Neural cell (in vitro differentiated cells): ENCODE measurements at regions not wholly inside any gene's neighbourhood (a gene's known extent, or its start where the extent isn't known, plus 50 kb on each side); places are given as distances from the start of the nearest gene placed in this dataset.

Source experiments
- H2AFZ ChIP-seq: fragments of 200-600, 300-800 bp; sonication (generic), shearing (Covaris generic); 2 replicates; pipeline ENCODE4 v1.6.0; 2014; ENCODE audit warnings: low read depth, mild to moderate bottlenecking, antibody characterized with exemption, low read length, moderate library complexity
- H3F3A ChIP-seq: fragments of 200-600 bp; shearing (Covaris generic); 2 replicates; pipeline ENCODE4 v1.6.1; 2016; ENCODE audit warnings: mild to moderate bottlenecking, moderate library complexity, mixed read lengths, antibody characterized with exemption, low read length; ENCODE audit not compliant: insufficient read depth, poor library complexity, severe bottlenecking
- H3K27ac ChIP-seq: fragments of 200-600, 300-800 bp; sonication (generic), shearing (Covaris generic); 2 replicates; pipeline ENCODE4 v1.5.1; 2014; ENCODE audit warnings: mild to moderate bottlenecking, low read length, moderate library complexity
- H3K27me3 ChIP-seq: fragments of 300-800, 200-600 bp; sonication (generic), shearing (Covaris generic); 2 replicates; pipeline ENCODE4 v1.6.0; 2014; ENCODE audit warnings: mild to moderate bottlenecking, low read depth, low read length, moderate library complexity; ENCODE audit not compliant: insufficient read depth
- H3K36me3 ChIP-seq: fragments of 300-800, 200-600 bp; sonication (generic), shearing (Covaris generic); 2 replicates; pipeline ENCODE4 v1.5.1; 2014; ENCODE audit warnings: mild to moderate bottlenecking, antibody characterized with exemption, low read length, moderate library complexity; ENCODE audit not compliant: insufficient read depth
- H3K4me2 ChIP-seq: fragments of 300-800, 200-600 bp; sonication (generic), shearing (Covaris generic); 2 replicates; pipeline ENCODE4 v1.6.0; 2014; ENCODE audit warnings: mild to moderate bottlenecking, low read length
- H3K4me3 ChIP-seq: fragments of 300-800, 200-600 bp; sonication (generic), shearing (Covaris generic); 2 replicates; pipeline ENCODE4 v1.5.1; 2014; ENCODE audit warnings: mild to moderate bottlenecking, low read length, moderate library complexity
- H3K79me2 ChIP-seq: fragments of 200-600 bp; shearing (Covaris generic); replicated peaks from 2 replicates; pipeline ENCODE4 v1.6.0; 2014; ENCODE audit warnings: mild to moderate bottlenecking, low read length, moderate library complexity; ENCODE audit not compliant: insufficient read depth
- H3K9ac ChIP-seq: fragments of 300-800, 200-600 bp; sonication (generic), shearing (Covaris generic); 2 replicates; pipeline ENCODE4 v1.6.1; 2016; ENCODE audit warnings: mild to moderate bottlenecking, low read length, mixed read lengths
- H3K9me2 ChIP-seq: fragments of 200-600 bp; shearing (Covaris generic); 2 replicates; pipeline ENCODE4 v1.6.1; 2016; ENCODE audit warnings: mild to moderate bottlenecking, low read length, mixed read lengths; ENCODE audit not compliant: insufficient read depth
- H3K9me3 ChIP-seq: fragments of 200-600, 300-800 bp; sonication (generic), shearing (Covaris generic); 2 replicates; pipeline ENCODE4 v1.6.1; 2016; ENCODE audit warnings: mild to moderate bottlenecking, mixed run types, low read length, moderate library complexity, mixed read lengths
- H4K20me1 ChIP-seq: fragments of 200-600 bp; shearing (Covaris generic); 2 replicates; pipeline ENCODE4 v1.6.1; 2016; ENCODE audit warnings: mild to moderate bottlenecking, mixed run types; ENCODE audit not compliant: insufficient read depth
- EP300 ChIP-seq: fragments of 450-650 bp; conservative IDR thresholded peaks from 2 replicates; pipeline ENCODE4 v1.6.1; 2014; ENCODE audit warnings: antibody characterized with exemption, mild to moderate bottlenecking, moderate library complexity; ENCODE audit not compliant: poor library complexity, severe bottlenecking
- EZH2 ChIP-seq: fragments of 200-600, 300-800 bp; shearing (Covaris generic), sonication (generic); IDR thresholded peaks from 2 replicates; pipeline ENCODE4 v1.6.1; 2014; ENCODE audit warnings: antibody characterized with exemption, low read length, borderline replicate concordance, mild to moderate bottlenecking; ENCODE audit not compliant: insufficient read depth, poor library complexity, severe bottlenecking
- MXI1 ChIP-seq: fragments of 450-650 bp; conservative IDR thresholded peaks from 2 replicates; pipeline ENCODE4 v1.6.1; 2014; ENCODE audit warnings: antibody characterized with exemption, mild to moderate bottlenecking; ENCODE audit not compliant: poor library complexity, severe bottlenecking
- POLR2AphosphoS5 ChIP-seq: IDR thresholded peaks from 2 replicates; pipeline ENCODE4 v1.6.1; 2012
- RAD21 ChIP-seq: fragments of 450-650 bp; conservative IDR thresholded peaks from 2 replicates; pipeline ENCODE4 v1.6.1; 2014; ENCODE audit warnings: antibody characterized with exemption, mild to moderate bottlenecking, moderate library complexity
- SMC3 ChIP-seq: fragments of 450-650 bp; conservative IDR thresholded peaks from 2 replicates; pipeline ENCODE4 v1.6.1; 2014; ENCODE audit warnings: antibody characterized with exemption, mild to moderate bottlenecking, moderate library complexity; ENCODE audit not compliant: poor library complexity
- TAF1 ChIP-seq: IDR thresholded peaks from 2 replicates; pipeline ENCODE4 v1.6.1; 2012; ENCODE audit warnings: low read depth
- TF ChIP-seq, protein P1 (sequence below): fragments of 450-650 bp; IDR thresholded peaks from 2 replicates; pipeline ENCODE4 v1.5.1; 2014; ENCODE audit warnings: antibody characterized with exemption, mild to moderate bottlenecking, moderate library complexity; ENCODE audit not compliant: poor library complexity, severe bottlenecking
- TF ChIP-seq, protein P2 (sequence below): IDR thresholded peaks from 2 replicates; pipeline ENCODE4 v1.6.1; 2012; ENCODE audit warnings: borderline replicate concordance

GRCh38 chr2:126579868-126580267 is 76.1 kb upstream of the GYPC start:
- Histone ChIP-seq H3K9me2 (no peaks in the 10 kb centered on the region), H2AFZ (no peak overlapping the region)

DNA sequence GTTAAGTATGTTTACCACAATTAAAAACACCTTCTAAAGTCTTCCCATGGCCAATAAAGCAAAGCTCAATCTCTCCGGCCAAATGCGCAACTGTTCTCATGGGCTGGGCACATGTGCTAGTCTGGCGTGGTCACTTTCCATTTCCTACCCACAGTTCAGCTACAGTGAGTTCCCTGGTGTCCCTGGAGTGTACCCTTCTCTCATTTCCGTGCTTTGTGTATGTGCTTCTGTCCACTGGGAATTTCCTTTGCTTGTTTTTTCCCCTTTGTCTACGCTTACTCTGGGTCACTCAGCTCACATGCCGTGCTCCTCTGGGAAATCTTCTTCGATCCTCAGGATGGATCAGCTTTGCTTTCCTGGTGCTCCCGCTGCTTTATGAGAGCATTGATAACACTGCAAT is 69.6 kb upstream of the GYPC start:
- Histone ChIP-seq H3K4me3 (no peak overlapping the region), H2AFZ (no peak overlapping the region)

More at GRCh38 chr2:126579868-126580267, 76.1 kb upstream of the GYPC start:
- H3K79me2 ChIP-seq: no peaks in the 10 kb centered on the region
- TF ChIP-seq RAD21: no peak
- TF ChIP-seq POLR2AphosphoS5: no peak
- TF ChIP-seq EZH2: no peak
- TF ChIP-seq, protein P1, sequence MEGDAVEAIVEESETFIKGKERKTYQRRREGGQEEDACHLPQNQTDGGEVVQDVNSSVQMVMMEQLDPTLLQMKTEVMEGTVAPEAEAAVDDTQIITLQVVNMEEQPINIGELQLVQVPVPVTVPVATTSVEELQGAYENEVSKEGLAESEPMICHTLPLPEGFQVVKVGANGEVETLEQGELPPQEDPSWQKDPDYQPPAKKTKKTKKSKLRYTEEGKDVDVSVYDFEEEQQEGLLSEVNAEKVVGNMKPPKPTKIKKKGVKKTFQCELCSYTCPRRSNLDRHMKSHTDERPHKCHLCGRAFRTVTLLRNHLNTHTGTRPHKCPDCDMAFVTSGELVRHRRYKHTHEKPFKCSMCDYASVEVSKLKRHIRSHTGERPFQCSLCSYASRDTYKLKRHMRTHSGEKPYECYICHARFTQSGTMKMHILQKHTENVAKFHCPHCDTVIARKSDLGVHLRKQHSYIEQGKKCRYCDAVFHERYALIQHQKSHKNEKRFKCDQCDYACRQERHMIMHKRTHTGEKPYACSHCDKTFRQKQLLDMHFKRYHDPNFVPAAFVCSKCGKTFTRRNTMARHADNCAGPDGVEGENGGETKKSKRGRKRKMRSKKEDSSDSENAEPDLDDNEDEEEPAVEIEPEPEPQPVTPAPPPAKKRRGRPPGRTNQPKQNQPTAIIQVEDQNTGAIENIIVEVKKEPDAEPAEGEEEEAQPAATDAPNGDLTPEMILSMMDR: no peak
- no peak for TF ChIP-seq SMC3
- no peak for TF ChIP-seq MXI1
- no peak for TF ChIP-seq EP300
- no peak for TF ChIP-seq TAF1
- TF ChIP-seq, protein P2, sequence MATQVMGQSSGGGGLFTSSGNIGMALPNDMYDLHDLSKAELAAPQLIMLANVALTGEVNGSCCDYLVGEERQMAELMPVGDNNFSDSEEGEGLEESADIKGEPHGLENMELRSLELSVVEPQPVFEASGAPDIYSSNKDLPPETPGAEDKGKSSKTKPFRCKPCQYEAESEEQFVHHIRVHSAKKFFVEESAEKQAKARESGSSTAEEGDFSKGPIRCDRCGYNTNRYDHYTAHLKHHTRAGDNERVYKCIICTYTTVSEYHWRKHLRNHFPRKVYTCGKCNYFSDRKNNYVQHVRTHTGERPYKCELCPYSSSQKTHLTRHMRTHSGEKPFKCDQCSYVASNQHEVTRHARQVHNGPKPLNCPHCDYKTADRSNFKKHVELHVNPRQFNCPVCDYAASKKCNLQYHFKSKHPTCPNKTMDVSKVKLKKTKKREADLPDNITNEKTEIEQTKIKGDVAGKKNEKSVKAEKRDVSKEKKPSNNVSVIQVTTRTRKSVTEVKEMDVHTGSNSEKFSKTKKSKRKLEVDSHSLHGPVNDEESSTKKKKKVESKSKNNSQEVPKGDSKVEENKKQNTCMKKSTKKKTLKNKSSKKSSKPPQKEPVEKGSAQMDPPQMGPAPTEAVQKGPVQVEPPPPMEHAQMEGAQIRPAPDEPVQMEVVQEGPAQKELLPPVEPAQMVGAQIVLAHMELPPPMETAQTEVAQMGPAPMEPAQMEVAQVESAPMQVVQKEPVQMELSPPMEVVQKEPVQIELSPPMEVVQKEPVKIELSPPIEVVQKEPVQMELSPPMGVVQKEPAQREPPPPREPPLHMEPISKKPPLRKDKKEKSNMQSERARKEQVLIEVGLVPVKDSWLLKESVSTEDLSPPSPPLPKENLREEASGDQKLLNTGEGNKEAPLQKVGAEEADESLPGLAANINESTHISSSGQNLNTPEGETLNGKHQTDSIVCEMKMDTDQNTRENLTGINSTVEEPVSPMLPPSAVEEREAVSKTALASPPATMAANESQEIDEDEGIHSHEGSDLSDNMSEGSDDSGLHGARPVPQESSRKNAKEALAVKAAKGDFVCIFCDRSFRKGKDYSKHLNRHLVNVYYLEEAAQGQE: no peak
- no peak overlapping the region for H3K9ac ChIP-seq
- no peak overlapping the region for H3K27ac ChIP-seq
- H3F3A ChIP-seq: no peaks in the 10 kb centered on the region
- no peaks in the 10 kb centered on the region for H3K36me3 ChIP-seq
- H4K20me1 ChIP-seq: no peaks in the 10 kb centered on the region
- no peaks in the 10 kb centered on the region for H3K27me3 ChIP-seq
- H3K4me3 ChIP-seq: no peak overlapping the region
- H3K9me3 ChIP-seq: no peaks in the 10 kb centered on the region
- H3K4me2 ChIP-seq: no peak overlapping the region

GRCh38 chr2:126599062-126599461 is 56.9 kb upstream of the GYPC start:
- Histone ChIP-seq H3K4me2 (no peak overlapping the region), H3K79me2 (no peaks in the 10 kb centered on the region), H3F3A (no peaks in the 10 kb centered on the region), H4K20me1 (no peaks in the 10 kb centered on the region), H3K9me2 (no peaks in the 10 kb centered on the region), H3K9ac (no peak overlapping the region), H3K27me3 (no peaks in the 10 kb centered on the region), H3K36me3 (no peaks in the 10 kb centered on the region), H2AFZ (no peak overlapping the region), H3K27ac (no peak overlapping the region), H3K9me3 (peaks cover 9% of the 10 kb centered on the region), H3K4me3 (no peak overlapping the region)
- TF ChIP-seq, protein P1: no peak
- TF ChIP-seq, protein P2: no peak
- TF ChIP-seq EZH2 (no peak), MXI1 (no peak)

More for the DNA sequence above, 69.6 kb upstream of the GYPC start:
- no peak overlapping the region for H3K27ac ChIP-seq
- no peaks in the 10 kb centered on the region for H3K9me2 ChIP-seq
- no peak overlapping the region for H3K4me2 ChIP-seq
- no peaks in the 10 kb centered on the region for H3K27me3 ChIP-seq
- H3K9ac ChIP-seq: no peak overlapping the region
- no peaks in the 10 kb centered on the region for H3F3A ChIP-seq
- H3K36me3 ChIP-seq: no peaks in the 10 kb centered on the region
- H4K20me1 ChIP-seq: no peaks in the 10 kb centered on the region
- H3K9me3 ChIP-seq: no peaks in the 10 kb centered on the region
- no peaks in the 10 kb centered on the region for H3K79me2 ChIP-seq
- TF ChIP-seq POLR2AphosphoS5 (no peak), RAD21 (no peak)
